ENCODE measurements at regions not wholly inside any gene's neighbourhood (a gene's known extent, or its start where the extent isn't known, plus 50 kb on each side); places are given as distances from the start of the nearest gene placed in this dataset.

GRCh38 chr3:162421721-162422120, 925.1 kb downstream of the OTOL1 start:
- no peaks in the 10 kb centered on the region for H3K4me1 ChIP-seq

GRCh38 chr3:162428192-162428591, 931.6 kb downstream of the OTOL1 start:
- intact Hi-C loops (cut with DNase I) = no loop called here
- H3K27me3 ChIP-seq = no peaks in the 10 kb centered on the region
- TF ChIP-seq, protein P1, sequence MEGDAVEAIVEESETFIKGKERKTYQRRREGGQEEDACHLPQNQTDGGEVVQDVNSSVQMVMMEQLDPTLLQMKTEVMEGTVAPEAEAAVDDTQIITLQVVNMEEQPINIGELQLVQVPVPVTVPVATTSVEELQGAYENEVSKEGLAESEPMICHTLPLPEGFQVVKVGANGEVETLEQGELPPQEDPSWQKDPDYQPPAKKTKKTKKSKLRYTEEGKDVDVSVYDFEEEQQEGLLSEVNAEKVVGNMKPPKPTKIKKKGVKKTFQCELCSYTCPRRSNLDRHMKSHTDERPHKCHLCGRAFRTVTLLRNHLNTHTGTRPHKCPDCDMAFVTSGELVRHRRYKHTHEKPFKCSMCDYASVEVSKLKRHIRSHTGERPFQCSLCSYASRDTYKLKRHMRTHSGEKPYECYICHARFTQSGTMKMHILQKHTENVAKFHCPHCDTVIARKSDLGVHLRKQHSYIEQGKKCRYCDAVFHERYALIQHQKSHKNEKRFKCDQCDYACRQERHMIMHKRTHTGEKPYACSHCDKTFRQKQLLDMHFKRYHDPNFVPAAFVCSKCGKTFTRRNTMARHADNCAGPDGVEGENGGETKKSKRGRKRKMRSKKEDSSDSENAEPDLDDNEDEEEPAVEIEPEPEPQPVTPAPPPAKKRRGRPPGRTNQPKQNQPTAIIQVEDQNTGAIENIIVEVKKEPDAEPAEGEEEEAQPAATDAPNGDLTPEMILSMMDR (IDR thresholded peaks at IDR 0.05) = no peak
- TF ChIP-seq POLR2A (IDR thresholded peaks at IDR 0.05) = no peak
- ATAC-seq (no peak), DNase-seq (no peak)
- H3K4me1 ChIP-seq = no peaks in the 10 kb centered on the region
- H3K36me3 ChIP-seq = no peaks in the 10 kb centered on the region
- H3K9me3 ChIP-seq = no peaks in the 10 kb centered on the region
- H3K27ac ChIP-seq = no peak overlapping the region
- WGBS (ENCODE audit: insufficient coverage, low coverage, low lambda C conversion rate, missing lambda C conversion rate) = 17% methylated on average over 2 of the region's 2 CpGs
- H3K4me3 ChIP-seq = no peak overlapping the region

More at GRCh38 chr3:162421721-162422120, 925.1 kb downstream of the OTOL1 start:
- no peak for ATAC-seq
- no peak for TF ChIP-seq POLR2A (IDR thresholded peaks at IDR 0.05)
- TF ChIP-seq, protein P1 (IDR thresholded peaks at IDR 0.05) = no peak
- H3K4me3 ChIP-seq = no peak overlapping the region
- no peaks in the 10 kb centered on the region for H3K36me3 ChIP-seq
- intact Hi-C loops (cut with DNase I) = no loop called here
- no peak for DNase-seq
- no peaks in the 10 kb centered on the region for H3K27me3 ChIP-seq
- no peaks in the 10 kb centered on the region for H3K9me3 ChIP-seq
- no peak overlapping the region for H3K27ac ChIP-seq

- ATAC-seq (no peak), DNase-seq (no peak)
- no peaks in the 10 kb centered on the region for H3K4me1 ChIP-seq
Measured at GRCh38 chr3:162435750-162436149, 939.1 kb downstream of the OTOL1 start.

GRCh38 chr3:162436826-162437225, 940.2 kb downstream of the OTOL1 start:
- WGBS (ENCODE audit: insufficient coverage, low coverage, low lambda C conversion rate, missing lambda C conversion rate) = 32% methylated on average over 2 of the region's 2 CpGs
- intact Hi-C loops (cut with DNase I) = no loop called here
- no peak overlapping the region for H3K27ac ChIP-seq
- no peaks in the 10 kb centered on the region for H3K9me3 ChIP-seq
- no peaks in the 10 kb centered on the region for H3K4me1 ChIP-seq
- H3K4me3 ChIP-seq = no peak overlapping the region
- H3K36me3 ChIP-seq = no peaks in the 10 kb centered on the region
- no peak for TF ChIP-seq POLR2A (IDR thresholded peaks at IDR 0.05)
- TF ChIP-seq, protein P1 (IDR thresholded peaks at IDR 0.05) = no peak
- ATAC-seq = no peak
- no peak for DNase-seq
- no peaks in the 10 kb centered on the region for H3K27me3 ChIP-seq

More at GRCh38 chr3:162435750-162436149, 939.1 kb downstream of the OTOL1 start:
- no peak for TF ChIP-seq POLR2A (IDR thresholded peaks at IDR 0.05)
- TF ChIP-seq, protein P1 (IDR thresholded peaks at IDR 0.05) = no peak
- no peak overlapping the region for H3K27ac ChIP-seq
- H3K9me3 ChIP-seq = no peaks in the 10 kb centered on the region
- H3K27me3 ChIP-seq = no peaks in the 10 kb centered on the region
- H3K36me3 ChIP-seq = no peaks in the 10 kb centered on the region
- intact Hi-C loops (cut with DNase I) = no loop called here
- H3K4me3 ChIP-seq = no peak overlapping the region
- 40% methylated on average over 1 of the region's 1 CpG for WGBS (ENCODE audit: insufficient coverage, low coverage, low lambda C conversion rate, missing lambda C conversion rate)

DNA sequence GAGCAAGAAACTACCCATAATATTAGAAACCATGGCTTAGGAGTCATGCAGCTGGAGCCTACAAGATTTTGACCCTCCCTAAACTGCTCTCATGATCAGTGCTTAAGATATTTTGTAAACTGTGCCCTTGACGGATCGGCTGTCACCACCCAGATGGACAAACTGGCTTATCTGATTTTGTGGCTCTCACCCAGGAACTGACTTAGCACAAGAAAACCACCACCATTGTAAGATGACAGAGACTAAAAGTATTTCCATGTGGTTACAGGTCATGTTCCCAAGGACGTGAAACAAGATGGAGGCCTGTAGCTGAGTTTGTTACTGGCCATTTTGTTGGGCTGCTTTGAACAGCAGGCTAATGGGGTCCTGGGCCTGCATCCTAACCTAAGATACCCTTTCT, 940.9 kb downstream of the OTOL1 start:
- no peak for TF ChIP-seq POLR2A (IDR thresholded peaks at IDR 0.05)
- TF ChIP-seq, protein P1 (IDR thresholded peaks at IDR 0.05) = no peak
- intact Hi-C loops (cut with DNase I) = no loop called here

More for the DNA sequence above, 940.9 kb downstream of the OTOL1 start:
- no peak overlapping the region for H3K27ac ChIP-seq
- no peak overlapping the region for H3K4me3 ChIP-seq
- no peaks in the 10 kb centered on the region for H3K9me3 ChIP-seq
- ATAC-seq = no peak
- no peak for DNase-seq
- WGBS (ENCODE audit: insufficient coverage, low coverage, low lambda C conversion rate, missing lambda C conversion rate) = 30% methylated on average over 3 of the region's 3 CpGs
- no peaks in the 10 kb centered on the region for H3K27me3 ChIP-seq
- H3K4me1 ChIP-seq = no peaks in the 10 kb centered on the region
- no peaks in the 10 kb centered on the region for H3K36me3 ChIP-seq
